H1 (cell line): ENCODE measurements at regions not wholly inside any gene's neighbourhood (a gene's known extent, or its start where the extent isn't known, plus 50 kb on each side); places are given as distances from the start of the nearest gene placed in this dataset.

ENCODE experiments used
- RFX5 ChIP-seq: IDR thresholded peaks from 2 replicates; pipeline ENCODE4 v1.6.1; 2011; ENCODE audit warnings: low read depth, low read length, improper control_type of control experiment, borderline replicate concordance

- no peak for TF ChIP-seq RFX5
Measured at GRCh38 chr15:67907184-67907723, 67.4 kb upstream of the RNU6-1 start (continued).
